ENCODE measurements at regions not wholly inside any gene's neighbourhood (a gene's known extent, or its start where the extent isn't known, plus 50 kb on each side); places are given as distances from the start of the nearest gene placed in this dataset.
A peak's percentile ranks its signal among the peaks of the same experiment; 100 is the strongest.

GRCh38 chr2:2703762-2704427, 372.8 kb upstream of the MYT1L start:
- no peak for DNase-seq

GRCh38 chr2:2703172-2703571, 372.1 kb upstream of the MYT1L start:
- DNase-seq: no peak

DNA sequence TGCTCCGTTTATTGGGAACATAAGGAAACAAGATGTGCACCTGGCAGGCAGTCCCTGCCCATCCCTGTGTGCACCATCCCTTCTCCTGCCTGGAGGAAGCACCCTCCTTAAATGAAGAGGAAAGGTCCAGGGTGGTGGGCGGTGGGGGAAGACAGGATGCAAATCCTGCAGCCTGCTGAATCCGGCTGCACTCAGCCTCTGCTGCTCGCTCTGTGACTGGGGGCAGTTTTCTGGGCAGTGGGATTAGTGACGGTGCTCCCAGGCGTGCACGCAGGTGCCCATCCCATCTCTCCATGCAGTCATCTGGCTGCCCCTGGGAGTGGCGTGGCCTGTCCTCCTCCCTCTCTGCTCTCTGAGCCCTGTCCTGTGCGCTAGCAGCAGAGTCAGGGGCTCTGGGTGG, 371.3 kb upstream of the MYT1L start:
- DNase-seq: no peak

DNA sequence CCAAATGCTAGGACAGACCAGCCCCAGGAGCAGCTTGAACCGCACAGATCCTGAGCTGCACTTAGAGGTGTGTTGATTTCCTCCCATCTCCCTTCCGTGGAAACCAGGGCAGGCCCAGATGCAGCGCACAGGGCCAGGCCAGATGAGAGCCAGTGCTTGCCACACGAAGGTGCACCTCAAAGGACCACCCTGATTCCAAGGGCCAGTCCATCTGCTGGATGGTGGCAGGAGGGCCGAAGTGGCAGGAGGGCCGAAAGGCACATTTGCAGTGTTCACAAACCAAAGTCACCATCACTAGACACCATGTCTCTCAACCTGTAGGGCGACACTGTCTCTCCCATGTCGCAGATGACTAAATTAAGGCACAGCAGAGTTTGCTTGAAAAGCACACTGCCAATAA, 370.7 kb upstream of the MYT1L start:
- no peak for DNase-seq

- DNase-seq: no peak
Observed at GRCh38 chr2:2701176-2701781, 370.2 kb upstream of the MYT1L start.

DNA sequence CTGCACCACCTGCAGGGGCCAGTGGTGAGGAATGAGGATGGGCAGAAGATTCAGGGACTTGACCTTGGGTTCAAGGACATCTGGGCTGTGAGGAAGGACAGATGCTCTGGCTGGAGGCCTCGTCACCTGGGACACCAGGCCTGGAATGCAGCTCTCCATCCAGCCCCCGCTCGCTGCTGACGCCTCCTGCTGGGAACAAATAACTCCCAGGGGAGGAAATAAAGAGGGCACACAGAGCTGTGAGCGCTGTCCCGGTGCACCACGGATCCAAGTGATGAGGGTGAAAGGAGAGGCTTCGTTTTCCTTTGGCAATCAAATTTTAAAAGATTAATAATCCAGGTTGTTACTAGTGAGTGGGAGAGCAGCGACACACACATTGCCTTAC, 368.0 kb upstream of the MYT1L start:
- DNase-seq: no peak

DNA sequence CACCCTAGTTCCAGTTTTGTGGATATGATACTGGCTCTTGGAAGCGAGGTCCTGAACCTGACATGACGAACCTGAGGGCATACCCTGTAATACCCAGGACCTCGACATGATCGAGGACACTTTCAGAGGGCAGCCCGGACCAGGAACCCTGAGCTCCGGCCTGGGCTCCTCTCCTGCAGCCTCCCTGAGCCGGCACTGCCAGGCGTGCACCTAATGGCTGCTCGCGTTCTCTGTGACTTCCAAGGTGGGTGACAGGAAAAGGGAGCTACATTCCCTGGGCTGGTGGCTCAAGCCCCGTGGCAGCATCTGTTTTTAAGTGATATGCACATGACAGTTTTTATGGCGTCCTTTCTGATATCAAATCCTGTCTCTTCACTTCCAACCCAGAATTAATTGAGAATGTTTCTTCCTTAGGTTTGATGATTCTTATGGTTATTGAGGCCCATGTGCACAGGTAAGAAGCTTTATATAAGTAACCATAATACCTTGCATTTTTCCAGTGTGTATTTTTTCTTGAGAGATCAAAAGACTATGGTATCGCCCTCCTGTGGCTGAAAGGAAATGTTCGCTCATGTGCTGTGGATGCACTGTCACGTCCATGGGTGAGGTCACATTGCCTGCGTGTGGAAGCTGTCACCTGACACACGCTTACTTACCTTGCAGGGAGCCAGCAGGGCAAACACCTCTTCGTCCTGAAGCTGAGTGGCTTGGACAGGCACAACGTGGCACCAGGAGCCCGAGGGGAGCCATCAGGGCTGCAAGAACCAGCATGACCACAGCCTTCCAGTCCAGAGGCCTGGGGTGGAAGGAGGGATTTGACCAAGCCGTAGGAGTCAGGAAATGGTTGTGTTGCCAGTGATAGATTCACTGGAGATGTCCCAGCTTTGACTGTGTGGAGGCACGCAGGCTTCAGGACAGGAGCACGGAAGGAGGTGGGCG, 367.4 kb upstream of the MYT1L start:
- DNase-seq: peak; percentile 70

DNA sequence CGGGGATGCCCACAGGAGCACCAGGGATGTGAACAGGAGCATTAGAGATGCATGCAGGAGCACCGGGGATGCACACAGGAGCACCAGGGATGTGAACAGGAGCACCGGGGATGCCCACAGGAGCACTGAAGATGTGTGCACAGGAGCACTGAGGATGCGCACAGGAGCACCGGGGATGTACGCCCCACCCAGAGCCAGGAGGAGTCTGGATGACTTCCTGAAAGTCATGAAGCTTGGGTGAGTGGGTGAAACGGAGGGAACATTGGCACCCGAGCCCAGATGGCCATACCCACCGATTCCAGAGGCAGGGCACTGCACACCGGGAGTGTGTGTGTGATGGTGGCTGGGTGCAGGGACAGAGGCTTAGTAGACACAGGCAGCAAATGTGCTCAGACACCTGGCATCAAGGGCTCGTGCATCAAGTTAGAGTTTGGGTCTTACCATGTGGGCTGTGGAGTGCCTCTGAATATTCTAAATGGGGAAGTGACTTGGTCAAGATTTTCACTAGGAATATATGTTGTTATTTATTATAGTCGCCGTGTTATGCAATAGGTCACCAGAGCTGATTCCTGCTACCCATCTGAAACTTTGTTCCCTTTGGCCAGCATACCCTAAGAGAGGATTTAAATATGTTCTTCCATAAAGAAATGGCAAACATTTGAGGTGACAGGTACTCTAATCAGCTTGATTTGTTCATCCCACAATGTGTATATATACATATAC, 365.8 kb upstream of the MYT1L start:
- DNase-seq: no peak

DNA sequence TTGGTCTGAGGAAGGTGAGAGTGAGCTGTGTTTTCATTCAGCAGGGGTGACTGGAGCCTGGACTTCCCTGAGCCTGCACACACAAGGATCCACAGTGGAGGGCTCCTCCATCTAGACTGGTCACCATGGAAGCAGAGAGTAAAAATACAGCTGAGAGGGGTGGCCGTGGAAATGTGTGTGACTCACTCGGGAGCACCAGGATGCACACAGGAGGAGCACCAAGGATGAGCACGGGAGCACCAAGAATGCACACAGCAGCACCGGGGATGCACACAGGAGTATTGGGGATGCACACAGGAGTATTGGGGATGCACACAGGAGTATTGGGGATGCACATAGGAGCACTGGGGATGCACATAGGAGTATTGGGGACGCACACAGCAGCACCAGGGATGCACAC, 365.2 kb upstream of the MYT1L start:
- DNase-seq: no peak

GRCh38 chr2:2694746-2695145, 363.7 kb upstream of the MYT1L start:
- no peak for DNase-seq

DNA sequence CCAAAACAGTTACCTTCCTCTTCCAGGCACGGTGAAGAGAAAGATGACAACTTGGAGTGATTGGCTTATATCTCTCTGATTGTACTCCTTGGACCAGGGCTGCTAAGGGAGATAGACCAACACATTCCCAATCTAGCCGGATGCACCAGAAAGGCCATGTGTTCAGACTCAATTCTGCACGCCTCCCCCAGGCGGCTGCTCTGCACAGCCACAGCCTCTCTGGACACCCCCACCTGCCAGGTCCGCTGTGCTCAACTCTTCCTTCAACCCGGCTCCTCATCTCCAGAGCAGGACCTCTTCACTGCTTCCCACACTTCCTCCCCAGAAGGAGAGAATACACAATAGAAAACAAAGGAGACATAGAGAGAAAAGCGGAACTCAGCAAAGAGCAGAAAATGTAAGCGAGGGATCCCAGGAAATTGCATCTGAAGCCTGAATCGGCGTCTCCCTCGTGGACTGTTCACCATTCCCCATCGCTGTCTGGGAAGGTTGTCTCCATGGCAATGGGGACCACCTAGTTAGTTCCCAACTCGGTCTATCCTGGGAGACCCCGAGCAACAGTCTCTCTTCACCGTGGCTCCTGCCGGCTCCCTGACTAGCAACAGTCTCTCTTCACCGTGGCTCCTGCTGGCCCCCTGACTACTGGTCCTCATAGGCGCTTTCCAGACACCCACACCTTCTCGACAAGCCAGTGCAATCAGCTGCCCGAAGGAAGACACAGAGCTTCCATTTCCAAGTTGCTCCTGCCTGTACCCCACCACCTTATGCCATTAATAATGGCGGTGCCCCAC, 361.7 kb upstream of the MYT1L start:
- no peak for DNase-seq

GRCh38 chr2:2691419-2691818, 360.3 kb upstream of the MYT1L start:
- no peak for DNase-seq

DNA sequence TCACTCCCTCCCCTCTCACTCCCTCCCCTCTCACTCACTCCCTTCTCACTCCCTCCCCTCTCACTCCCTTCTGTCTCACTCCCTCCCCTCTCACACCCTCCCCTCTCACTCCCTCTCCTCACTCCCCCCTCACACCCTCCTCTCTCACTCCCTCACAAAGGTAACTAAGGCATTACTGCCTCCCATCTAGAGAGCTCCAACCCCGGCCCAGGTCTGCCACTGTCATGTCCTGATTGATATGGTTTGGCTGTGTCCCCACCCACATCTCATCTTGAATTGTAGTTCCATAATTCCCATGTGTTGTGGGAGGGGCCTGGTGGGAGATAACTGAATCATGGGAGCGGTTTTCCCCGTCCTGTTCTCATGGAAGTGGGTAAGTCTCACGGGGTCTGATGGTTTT, 359.9 kb upstream of the MYT1L start:
- DNase-seq: no peak

GRCh38 chr2:2689306-2689705, 358.2 kb upstream of the MYT1L start:
- no peak for DNase-seq

DNA sequence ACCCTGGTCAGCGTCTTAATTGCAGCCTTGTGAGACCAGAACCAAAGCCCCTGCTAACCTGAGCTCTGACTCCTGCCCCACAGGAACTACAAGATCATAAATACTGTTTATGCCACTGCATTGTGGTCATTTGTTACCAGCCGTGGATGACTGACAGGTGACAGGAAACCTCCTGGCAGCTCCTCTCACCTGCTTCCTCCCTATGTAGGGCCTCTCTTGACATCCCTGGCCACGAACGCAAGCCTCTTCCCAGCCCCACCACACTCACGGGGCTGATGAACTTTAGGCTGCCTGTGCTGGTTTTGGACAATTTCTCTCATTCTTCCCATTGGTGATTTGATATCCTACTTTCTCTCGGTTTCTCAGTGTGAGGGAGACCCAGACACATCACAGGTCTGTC, 357.2 kb upstream of the MYT1L start:
- no peak for DNase-seq

DNA sequence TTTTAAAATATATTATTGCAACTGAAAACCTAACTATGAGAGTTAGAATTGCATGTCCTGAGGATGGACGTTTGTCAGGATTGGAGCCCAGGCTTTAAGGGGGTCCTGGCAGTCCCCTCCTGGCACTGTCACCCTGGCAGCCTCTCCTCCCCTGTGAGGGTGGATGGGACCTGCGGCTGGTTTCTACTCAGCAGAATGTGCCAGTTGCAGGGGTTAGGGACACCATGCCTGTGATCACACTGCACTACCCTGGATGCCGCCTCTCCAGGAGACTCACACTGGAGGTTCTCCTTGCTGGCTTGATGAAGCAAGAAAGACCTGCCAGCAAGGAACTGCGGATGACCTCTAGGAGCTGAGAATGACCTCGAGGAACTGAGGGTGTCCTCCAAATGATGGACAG, 356.7 kb upstream of the MYT1L start:
- no peak for DNase-seq

DNA sequence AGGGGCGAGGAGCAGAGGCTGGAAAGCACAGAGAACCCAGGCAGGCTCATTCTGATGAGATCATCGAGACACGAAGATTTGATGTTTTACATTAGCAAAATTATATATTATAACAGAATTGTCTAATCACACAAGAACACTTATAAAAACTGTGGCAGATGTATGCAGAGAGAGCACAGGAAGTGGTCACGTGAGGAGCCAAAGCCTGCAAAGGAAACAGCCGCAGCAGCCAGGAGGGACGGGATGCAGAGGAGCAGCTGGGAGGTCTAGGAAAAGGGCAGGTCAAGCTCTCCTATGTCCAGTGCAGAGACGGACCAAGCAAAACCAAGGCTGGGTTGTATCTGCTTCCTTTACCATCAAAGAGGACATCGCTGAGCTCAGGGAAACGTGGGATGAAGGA, 355.1 kb upstream of the MYT1L start:
- no peak for DNase-seq

DNA sequence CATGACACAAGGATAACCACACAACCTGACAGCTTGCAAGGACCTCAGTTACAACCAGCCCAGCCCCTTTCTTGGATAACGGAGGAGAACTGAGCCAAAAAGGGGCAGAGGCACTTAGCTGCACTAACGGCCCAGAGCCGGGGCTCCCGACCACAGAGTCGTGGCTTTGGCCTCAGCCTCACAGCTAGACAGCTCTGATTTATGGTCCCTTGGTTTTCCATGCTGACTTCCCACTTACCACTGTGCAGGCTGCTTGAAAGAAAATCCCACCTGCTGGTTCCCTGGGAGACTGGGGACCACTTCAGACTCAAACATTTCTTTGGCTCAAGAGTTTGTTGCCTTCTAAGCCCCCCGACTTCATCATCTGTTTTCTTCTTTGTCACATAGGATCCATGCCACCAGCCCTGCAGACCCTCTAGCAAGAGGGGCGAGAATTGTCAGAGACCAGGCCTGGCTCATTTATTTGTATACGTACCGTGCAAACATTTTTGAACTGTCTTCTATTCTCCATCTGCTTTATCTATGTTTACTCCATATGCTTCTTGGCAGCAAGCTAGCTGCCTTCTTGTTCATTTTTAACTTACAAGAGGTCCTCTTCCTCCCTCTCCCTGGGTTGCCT, 352.6 kb upstream of the MYT1L start:
- no peak for DNase-seq

DNA sequence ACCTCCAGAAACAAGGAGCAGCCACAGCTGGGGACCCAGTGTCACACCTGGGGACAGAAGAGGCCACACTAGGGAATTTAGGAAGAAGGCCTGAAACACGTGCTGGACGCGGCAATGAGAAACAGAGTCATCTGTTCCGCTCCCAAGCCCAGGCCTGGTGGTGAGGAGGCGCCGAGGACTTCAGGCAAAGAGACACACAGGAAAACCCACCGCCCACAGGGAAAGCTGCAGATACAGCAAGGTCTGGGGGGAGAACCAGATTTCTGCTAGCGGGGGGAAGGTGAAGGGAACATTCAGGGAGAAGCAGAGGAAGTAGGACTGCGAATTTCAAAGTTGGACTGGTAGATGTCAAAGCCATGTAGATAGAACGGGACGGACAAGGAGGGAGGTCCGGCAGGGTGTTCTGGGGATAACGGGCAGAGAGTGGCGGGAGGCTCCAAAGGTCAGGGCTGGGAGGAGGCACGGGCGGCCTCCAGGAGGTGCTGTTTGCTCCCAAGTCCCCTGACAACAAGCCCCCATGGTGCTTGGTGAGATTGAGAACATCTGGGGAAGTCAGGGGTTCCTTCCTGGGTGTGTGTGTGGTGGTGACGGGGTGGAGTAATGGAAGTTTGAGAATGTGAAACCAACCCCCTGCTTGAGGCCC, 351.7 kb upstream of the MYT1L start:
- DNase-seq: no peak

DNA sequence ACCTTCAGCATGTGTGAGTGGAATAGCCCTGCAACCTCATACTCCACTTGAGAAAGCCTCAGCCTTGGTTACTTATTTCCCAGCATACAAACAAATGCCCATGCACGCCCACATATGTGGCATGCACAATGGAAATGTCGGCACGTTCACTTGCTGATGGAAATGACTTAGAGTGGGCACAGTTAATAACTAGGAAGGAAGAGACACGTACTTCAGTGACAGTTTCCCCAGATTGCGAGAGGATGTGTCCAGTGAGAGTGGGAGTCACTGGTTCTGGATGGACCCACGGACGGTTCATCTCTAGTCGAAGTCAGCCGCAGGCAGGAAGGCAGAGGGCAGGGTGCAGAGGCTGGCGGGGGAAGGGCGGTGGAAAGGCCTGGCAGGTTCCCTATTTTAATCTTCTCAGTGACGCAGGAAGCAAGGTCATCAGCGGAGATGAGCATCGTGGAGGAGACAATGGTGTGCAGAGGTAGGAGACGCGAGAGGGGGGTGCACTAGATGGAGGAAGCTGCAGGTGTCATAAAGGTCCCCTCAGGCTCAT, 350.7 kb upstream of the MYT1L start:
- no peak for DNase-seq

DNA sequence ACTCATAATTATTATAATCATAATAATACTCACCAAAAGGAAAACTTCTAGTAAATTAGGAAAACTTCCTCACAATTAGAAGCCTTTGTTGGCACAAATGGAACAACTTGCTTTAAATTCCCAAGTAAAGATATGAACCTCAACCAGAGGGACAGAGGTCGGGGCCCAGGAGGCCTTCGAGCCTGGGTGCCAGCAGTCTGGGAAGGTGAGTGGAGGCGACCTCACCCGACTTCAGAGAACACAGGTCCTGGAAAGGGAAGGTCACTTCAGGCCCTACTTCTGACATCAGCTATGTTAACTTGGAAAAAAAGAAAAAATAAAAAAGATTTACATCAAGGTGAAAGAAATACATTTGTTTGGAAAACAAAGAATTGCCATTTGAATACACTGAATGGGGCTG, 350.0 kb upstream of the MYT1L start:
- DNase-seq: no peak

Data from NCI-H774 (cell line).